ENCODE measurements at regions not wholly inside any gene's neighbourhood (a gene's known extent, or its start where the extent isn't known, plus 50 kb on each side); places are given as distances from the start of the nearest gene placed in this dataset.
"Not testable (repeated sequence)": the region's sequence is repeated elsewhere in the genome, so short reads cannot be mapped to it uniquely, and the experiment has no call there.

DNA sequence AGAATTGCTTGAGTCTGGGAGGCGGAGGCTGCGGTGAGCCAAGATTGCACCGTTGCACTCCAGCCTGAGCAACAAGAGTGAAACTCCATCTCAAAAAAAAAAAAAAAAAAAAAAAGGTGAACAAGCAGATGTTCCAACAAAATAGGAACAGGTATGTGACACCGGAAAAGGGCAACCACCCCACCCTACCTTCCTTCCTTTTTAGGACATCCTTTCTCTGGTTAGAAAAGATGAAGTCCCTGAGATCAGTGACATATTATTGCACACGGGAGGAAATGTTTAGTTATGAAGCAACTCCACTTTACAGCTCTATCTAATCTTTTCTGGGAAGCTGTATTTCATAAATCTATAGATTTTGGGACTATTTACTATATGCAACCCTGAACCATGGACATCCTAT is 114.2 kb upstream of the MON1B start:
- DNase-seq = no peak

DNA sequence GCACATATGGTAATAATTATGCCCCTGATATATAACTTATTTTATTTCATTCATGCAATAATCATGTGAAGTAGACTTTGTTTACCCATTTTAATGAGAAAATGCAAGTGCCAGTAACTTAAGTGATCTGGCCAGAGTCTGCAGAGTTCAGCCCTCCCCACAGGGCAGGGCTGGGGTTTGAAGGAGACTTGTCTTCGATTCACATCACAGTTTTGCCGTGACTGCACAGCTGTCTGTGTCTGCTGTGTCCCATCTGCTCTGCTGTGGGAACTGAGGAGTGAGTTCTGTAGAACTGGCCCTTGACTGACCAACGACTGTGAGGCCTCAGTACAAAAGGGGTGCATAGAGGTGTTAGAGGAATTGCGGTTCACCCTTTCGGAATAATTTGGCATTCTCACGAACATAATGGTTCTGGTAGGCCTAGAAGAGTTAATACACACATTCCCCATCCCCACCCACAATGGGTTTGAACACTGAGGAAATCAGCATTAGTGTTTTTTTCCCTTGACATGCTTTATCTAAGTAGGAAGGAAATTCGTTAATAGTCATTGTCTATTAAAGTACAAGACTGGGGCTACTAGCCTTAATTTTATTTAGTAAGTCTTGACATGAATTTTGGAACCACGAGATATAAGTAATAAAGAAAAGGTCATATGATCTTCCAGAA is 113.6 kb upstream of the MON1B start:
- DNase-seq = no peak

DNA sequence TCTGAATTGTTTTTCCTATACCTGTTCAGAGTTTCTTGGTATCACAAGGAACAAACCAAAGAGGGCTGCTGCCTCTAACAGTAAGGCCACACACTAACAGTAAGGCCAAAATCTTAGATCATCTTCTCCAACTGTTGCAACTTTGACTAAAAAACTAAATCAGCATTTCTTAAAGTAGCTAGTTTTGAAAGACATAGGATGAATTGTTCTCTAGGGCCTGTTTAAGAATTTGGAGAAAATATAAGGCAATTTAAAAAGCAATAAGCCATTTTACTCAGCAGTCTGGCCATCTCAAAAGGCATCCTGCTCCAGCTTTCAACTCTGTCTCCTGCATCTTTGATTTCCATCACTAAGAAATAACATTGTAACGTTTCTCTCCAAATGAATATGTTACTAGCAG is 105.0 kb upstream of the MON1B start:
- DNase-seq = no peak

DNA sequence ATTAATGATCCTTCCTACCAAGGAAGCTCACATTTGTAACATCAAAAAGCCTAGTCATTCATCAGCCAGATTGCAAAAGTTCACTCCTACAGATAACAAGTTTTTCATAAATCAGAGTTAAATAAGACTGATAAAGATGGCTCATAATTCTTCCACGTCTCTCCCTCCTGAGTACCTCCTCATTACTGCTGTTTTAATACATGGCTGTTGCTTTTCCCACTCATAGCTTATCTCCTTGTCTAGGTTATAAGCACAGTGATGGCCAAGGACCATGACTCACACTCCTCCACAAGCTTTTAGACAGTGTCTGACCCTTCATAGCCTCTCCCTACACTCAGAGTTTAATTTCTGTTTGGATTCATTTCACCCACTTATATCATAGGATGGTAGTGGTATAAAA is 100.9 kb upstream of the MON1B start:
- no peak for DNase-seq

DNA sequence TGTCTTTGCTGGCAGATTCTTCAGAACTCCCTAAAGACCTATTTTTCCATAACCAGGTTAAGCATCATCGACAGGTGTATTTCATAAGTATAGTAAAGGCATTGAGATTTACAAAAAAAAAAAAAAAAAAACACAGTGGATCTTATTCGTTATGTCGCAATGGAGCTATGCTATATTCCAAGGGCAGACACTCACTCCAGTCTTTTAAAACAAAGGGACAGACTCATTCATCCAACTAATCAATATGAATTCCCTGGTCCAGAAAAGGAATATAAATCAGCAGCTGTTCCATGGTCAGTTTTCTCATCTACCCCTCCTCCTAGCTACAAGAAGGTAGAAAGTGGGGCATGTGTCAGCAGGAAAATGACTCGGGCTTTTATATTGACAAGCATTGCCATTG is 97.7 kb upstream of the MON1B start:
- no peak for DNase-seq

DNA sequence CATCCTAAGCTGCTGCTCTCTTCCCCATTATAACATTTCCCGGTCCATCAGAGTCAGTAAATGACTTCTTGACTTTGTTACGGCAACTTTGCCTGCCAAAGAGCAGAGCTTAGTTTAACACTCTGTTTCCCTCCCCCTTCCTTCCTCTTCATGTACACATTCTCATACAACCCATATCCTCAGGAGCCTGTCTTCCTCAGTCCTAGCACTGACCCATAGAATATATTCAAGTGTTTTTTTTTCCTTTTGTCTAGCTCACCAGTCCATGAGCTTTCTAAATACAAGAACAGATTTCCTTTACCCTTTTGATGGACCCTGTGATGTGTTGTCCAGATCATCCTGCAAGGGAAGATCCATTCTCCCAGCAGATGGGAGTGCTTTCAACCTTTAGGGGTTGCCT is 97.0 kb upstream of the MON1B start:
- no peak for DNase-seq

DNA sequence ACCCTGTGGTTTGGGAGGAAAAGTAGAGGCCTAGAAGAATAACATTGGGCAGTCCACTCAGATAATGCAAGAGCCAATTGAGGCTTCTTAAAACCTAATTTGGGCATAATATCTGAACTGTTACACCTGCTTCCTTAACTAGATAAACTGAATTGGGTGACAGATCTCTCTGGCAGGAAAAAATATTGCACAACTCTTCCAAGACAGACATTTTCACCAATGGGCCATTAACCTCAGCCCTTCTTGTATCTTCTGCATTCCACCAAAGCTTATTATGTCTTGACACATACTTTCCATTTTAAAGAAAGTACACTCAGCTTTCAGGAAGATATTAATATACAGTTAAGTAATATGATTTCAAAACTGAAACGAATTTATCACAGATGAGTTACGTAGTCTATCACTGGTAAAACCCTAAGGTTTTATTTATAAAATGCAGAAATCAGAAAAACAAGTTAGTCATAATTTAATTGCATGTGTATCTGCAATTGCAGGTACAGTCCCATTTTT is 79.9 kb upstream of the MON1B start:
- DNase-seq = no peak

DNA sequence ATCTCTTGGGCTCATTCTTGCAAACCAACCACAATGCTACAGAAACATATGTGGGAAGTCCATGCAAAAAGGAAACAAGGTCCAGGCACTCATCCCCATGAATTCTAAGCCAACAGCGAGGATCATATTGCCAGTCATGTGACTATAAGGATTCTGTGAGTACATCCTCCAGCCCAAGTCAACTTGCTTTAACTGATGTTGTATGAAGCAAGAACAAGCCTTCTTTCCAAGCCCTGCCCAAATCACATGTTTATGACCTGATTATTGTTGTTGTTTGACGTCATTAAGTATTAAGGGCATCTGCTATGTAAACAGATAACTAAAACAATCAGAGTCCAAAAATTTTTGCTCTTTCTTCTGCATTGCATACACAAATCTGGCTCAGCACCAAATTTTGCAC is 78.2 kb upstream of the MON1B start:
- DNase-seq = no peak

DNA sequence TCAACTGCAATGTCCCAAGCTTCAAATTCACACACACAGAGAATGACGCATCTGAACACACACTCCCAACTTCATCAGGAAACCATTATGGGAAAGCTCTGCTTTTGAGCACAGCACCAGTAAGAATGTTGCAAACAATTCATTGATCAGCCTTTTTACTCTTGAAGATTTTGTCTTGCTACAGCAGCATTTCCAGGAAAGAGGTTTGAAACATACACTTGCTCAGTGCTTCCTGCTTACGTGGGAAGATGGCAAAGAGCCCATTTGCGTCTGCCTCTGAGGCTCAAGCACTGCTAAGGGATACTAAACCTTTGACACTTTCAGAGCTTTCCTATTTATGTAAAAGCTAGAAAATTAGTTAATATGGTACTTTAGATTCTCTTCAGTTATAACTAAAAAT is 77.2 kb upstream of the MON1B start:
- DNase-seq = no peak

DNA sequence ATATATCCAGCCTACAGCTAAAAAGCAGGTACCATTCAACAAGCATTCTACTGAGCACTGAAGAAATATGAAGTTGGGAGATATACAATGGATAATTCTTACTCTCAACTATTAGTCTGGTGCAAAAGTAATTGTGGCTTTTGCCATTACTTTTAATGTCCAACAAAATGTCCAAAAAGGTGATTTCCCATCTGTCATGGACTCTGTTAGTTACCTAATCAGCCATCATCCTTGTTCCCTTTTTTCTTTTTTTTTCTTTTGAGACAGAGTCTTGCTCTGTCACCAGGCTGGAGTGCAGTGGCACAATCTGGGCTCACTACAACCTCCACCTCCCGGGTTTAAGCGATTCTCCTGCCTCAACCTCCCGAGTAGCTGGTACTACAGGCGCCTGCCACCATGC is 76.6 kb upstream of the MON1B start:
- not testable (repeated sequence) for DNase-seq

DNA sequence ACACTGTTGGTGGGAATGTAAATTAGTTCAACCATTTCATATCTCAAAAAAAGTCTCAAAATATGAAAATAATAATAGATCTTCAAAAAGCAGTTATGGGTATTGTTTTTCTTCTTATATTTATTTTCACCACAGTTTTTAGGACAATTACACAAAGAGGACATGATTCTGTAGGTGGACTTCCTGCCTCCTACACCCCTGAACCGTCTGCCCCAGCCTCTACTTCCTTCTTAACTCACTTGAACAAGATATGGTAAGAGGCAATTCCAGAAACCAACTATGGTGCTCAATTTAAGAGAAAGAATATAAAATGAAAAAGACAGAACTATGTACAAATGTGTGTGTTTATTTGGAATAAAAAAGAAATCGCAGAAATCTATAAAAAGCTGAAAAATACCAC is 74.1 kb upstream of the MON1B start:
- DNase-seq = no peak

DNA sequence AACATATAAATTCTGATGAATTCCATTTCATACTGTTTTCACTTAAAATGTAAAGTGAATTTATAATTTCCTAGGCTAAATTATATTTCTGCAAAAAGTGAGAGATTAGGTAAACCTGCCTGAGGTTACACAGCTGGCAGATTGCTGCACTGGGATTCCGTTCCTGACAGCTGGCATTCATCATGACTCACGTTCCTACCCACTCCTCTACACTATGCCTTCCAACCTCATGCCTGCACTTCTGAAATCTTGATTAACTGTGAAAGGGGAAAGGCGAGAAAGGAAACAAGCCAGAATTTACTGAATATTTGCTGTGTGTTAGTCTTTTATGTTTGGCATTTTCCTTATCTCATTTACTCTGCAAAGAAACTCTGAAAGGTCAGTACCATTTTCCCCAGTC is 73.3 kb upstream of the MON1B start:
- DNase-seq = no peak

DNA sequence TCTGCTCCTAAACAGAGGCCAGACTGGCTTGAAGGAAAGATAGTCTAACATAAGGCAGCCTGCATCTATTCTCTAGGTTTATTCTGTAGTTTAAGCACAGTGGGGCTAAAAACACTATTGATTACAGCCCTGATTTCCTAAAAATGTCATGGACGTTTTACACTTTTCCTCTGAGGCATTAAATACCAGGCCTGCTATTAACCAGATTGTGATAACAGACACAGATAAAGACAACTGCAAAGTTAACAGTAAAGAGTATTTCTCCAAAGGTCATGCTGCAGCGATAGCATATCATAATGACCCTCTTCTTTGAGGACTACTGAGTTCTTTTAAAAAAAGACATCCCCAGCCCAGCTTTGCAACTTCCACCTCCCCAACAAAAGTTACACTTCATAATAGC is 59.6 kb upstream of the MON1B start:
- no peak for DNase-seq

DNA sequence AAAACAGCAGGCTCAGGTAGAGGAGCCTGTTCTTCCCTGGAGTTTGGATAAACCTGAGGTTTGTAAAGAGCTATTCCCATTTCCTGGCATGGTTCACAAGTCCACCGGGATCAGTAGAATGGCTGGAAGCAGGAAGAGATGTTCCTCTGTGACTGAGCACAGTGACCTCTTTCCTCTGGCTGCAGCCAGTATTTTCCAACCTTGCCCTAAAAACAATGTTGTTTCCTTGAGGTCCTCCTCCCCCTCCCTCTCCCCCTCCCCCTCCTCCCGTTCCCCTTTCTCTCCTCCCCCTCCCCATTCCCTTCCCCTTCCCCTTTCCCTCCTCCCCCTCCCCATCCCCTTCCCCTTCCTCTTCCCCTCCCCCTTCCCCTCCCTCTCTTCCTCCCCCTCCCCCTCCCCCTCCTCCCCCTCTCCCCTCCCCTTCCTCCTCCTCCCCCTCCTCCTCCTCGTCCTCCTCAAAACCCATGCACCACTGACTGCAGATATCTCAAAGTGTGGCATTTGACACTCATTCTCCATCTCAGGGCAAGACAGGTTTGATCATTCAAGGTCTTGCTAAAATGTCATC is 58.9 kb upstream of the MON1B start:
- DNase-seq = no peak

DNA sequence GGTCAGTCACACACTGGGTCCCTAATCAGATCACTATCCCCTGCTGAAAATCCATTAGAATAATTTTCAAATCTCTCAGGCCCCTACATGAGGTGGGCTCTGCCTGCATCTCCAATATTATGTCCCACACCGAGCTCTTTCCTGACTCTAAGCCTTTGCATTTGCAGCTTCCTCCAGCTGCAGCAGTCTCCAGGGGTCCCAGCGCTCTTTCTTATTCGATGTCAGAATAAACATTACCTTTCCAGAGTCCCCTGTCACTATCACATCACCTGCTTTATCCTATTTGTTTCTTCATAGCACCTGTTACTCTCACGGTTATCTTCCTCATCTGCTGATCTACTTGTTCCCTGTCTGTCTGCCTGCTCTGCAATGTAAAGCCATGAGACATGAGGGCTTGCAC is 57.3 kb upstream of the MON1B start:
- no peak for DNase-seq

DNA sequence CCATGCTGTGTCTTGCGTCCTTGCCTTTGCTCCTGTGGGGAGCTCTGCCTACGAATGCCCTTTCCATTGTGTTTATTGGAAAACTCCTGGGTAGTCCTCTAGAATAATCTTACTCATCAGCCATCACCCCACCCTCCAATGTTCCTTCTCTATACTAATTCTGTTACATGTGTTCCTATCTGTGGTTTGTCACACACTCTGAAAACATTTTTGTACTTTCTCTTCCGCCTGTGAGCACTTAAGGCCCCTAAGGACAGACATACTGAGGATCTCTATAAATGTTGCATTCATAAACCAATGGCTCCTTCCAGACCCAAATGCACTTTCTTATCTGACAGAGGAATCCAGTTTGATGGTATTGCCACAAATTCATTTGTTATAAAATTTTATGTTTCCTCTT is 53.9 kb upstream of the MON1B start:
- DNase-seq = no peak

Data from T1000 (cell line).